Omental fat pad (tissue), 3 donors: ENCODE measurements at regions not wholly inside any gene's neighbourhood (a gene's known extent, or its start where the extent isn't known, plus 50 kb on each side); places are given as distances from the start of the nearest gene placed in this dataset.

Experiments used
- ATAC-seq: fragments of 150-250 bp; one replicate; pipeline ENCODE4 v1.9.1; 2016; ENCODE audit warnings: mild to moderate bottlenecking, moderate library complexity; ENCODE audit not compliant: low FRiP score
- DNase-seq: peaks from one replicate; pipeline ENCODE4 v3.0.0-alpha.2; 2019; ENCODE audit warnings: low spot score
- CTCF ChIP-seq, 3 donors: fragments of 450-650 bp; IDR thresholded peaks; one replicate each; pipeline ENCODE4 v1.5.1; 2016 to 2017; ENCODE audit warnings: antibody characterized with exemption in 3 of 3, mild to moderate bottlenecking in 3 of 3, moderate library complexity in 2 of 3

GRCh38 chr2:235371018-235371417, 122.8 kb upstream of the AGAP1 start:
- ATAC-seq, result no peak
- no peak for DNase-seq
- TF ChIP-seq CTCF (IDR thresholded peaks at IDR 0.05), result no peak

- DNase-seq (no peak), ATAC-seq (no peak)
- no peak for TF ChIP-seq CTCF (IDR thresholded peaks at IDR 0.05)
These were observed 120.7 kb upstream of the AGAP1 start for GRCh38 chr2:235373171-235373570.

- no peak for ATAC-seq
- DNase-seq, result no peak
- TF ChIP-seq CTCF (IDR thresholded peaks at IDR 0.05), result no peak
These were observed 116.7 kb upstream of the AGAP1 start for GRCh38 chr2:235377176-235377575.

GRCh38 chr2:235378246-235378645, 115.6 kb upstream of the AGAP1 start:
- TF ChIP-seq CTCF (IDR thresholded peaks at IDR 0.05), result no peak
- ATAC-seq, result no peak
- no peak for DNase-seq

- no peak for TF ChIP-seq CTCF (IDR thresholded peaks at IDR 0.05)
- DNase-seq (no peak), ATAC-seq (no peak)
These were observed 114.9 kb upstream of the AGAP1 start for GRCh38 chr2:235378944-235379343.

GRCh38 chr2:235381261-235381912, 112.5 kb upstream of the AGAP1 start:
- DNase-seq (no peak), ATAC-seq (no peak)
- TF ChIP-seq CTCF (IDR thresholded peaks at IDR 0.05), result no peak

GRCh38 chr2:235382179-235382578, 111.7 kb upstream of the AGAP1 start:
- DNase-seq, result no peak
- no peak for TF ChIP-seq CTCF (IDR thresholded peaks at IDR 0.05)
- no peak for ATAC-seq
